Ovary (tissue), 7 donors: ENCODE measurements at regions not wholly inside any gene's neighbourhood (a gene's known extent, or its start where the extent isn't known, plus 50 kb on each side); places are given as distances from the start of the nearest gene placed in this dataset.
"Not testable (repeated sequence)": the region's sequence is repeated elsewhere in the genome, so short reads cannot be mapped to it uniquely, and the experiment has no call there.

Source experiments
- DNase-seq, 5 donors: peaks; one replicate each; pipeline ENCODE4 v3.0.0-alpha.2; 2019 to 2020
- H3K27ac ChIP-seq, 2 donors: fragments of 200-600 bp; one replicate each; pipeline versions ENCODE4 v1.5.1 to v1.8.0; 2019 to 2022
- H3K27me3 ChIP-seq: fragments of 200-600 bp; one replicate; pipeline ENCODE4 v1.8.0; 2022
- H3K36me3 ChIP-seq: fragments of 200-600 bp; sonication (generic); one replicate; pipeline ENCODE4 v1.5.1; 2019
- H3K4me1 ChIP-seq: one replicate; pipeline ENCODE4 v1.8.1; 2013; ENCODE audit warnings: mild to moderate bottlenecking, moderate library complexity; ENCODE audit not compliant: insufficient read depth
- H3K4me3 ChIP-seq: fragments of 200-600 bp; sonication (generic); one replicate; pipeline ENCODE4 v1.5.1; 2017
- H3K9me3 ChIP-seq, 2 donors: fragments of 200-600 bp in 1 of 2; sonication (generic) in 1 of 2; one replicate each; pipeline versions ENCODE4 v1.5.1 to v1.8.1; 2013 to 2019; ENCODE audit warnings: mild to moderate bottlenecking in 1 of 2, moderate library complexity in 1 of 2
- CTCF ChIP-seq, 3 donors: fragments of 450-650 bp in 2 of 3; fragments of 200-600 bp in 1 of 3; IDR thresholded peaks; one replicate each; pipeline versions ENCODE4 v1.5.1 to v1.8.0; 2016 to 2022; ENCODE audit warnings: antibody characterized with exemption in 3 of 3, mild to moderate bottlenecking in 1 of 3
- EP300 ChIP-seq: sonication (generic); formaldehyde crosslinking; IDR thresholded peaks from one replicate; pipeline ENCODE4 v1.6.1; 2017; ENCODE audit warnings: antibody characterized with exemption
- POLR2A ChIP-seq: fragments of 450-650 bp; IDR thresholded peaks from one replicate; pipeline ENCODE4 v1.6.1; 2017; ENCODE audit warnings: antibody characterized with exemption, mild to moderate bottlenecking, moderate library complexity
- WGBS, 3 donors: extraction: QIAGEN DNeasy Blood & Tissue Kit in 1 of 3; methylation state at CpG; one replicate each; pipeline versions ENCODE4 v1.1.5 to v1.1.7; 2013 to 2017; 5-methylcytosine and 5-hydroxymethylcytosine counted together
- intact Hi-C, 4 donors: fragments of 100-400 bp; cut with DNase I; formaldehyde crosslinking; loops; one replicate each; pipeline versions ENCODE4 v1.11.0 to v1.15.1; 2022 to 2023
- donor health status: DM: no; HTN: no; CAD: no; lungs with moderate emphysema.
- donor health status: DM: no; HTN: no; CAD: no.
- donor health status: Bipolar disorder and iron deficiency.
- donor health status: DM: no; HTN: no; CAD: no.
- donor health status: DM: yes; HTN: yes; CAD: no.

GRCh38 chr6:12635813-12636212, 80.8 kb upstream of the PHACTR1 start:
- intact Hi-C loops, result no loop called here

GRCh38 chr6:12636336-12636735, 80.2 kb upstream of the PHACTR1 start:
- intact Hi-C loops, result no loop called here
- no peak for TF ChIP-seq EP300
- TF ChIP-seq CTCF (IDR thresholded peaks at IDR 0.05), result no peak
- TF ChIP-seq POLR2A, result no peak
- H3K27me3 ChIP-seq, result no peaks in the 10 kb centered on the region
- H3K36me3 ChIP-seq, result no peaks in the 10 kb centered on the region
- no peaks in the 10 kb centered on the region for H3K9me3 ChIP-seq
- DNase-seq, result no peak
- H3K4me3 ChIP-seq, result no peak overlapping the region
- WGBS, 3 donors, result 77 to 78% (median 78%) methylated on average over 3 of the region's 3 CpGs
- H3K27ac ChIP-seq, result no peak overlapping the region
- no peaks in the 10 kb centered on the region for H3K4me1 ChIP-seq

More at GRCh38 chr6:12635813-12636212, 80.8 kb upstream of the PHACTR1 start:
- WGBS, 3 donors, result 17 to 29% (median 28%) methylated on average over 3 of the region's 3 CpGs
- Histone ChIP-seq H3K27me3 (no peaks in the 10 kb centered on the region), H3K36me3 (no peaks in the 10 kb centered on the region), H3K4me1 (no peaks in the 10 kb centered on the region), H3K27ac (no peak overlapping the region), H3K4me3 (no peak overlapping the region), H3K9me3 (no peaks in the 10 kb centered on the region)
- TF ChIP-seq CTCF (IDR thresholded peaks at IDR 0.05), result no peak
- TF ChIP-seq POLR2A, result no peak
- no peak for TF ChIP-seq EP300
- no peak for DNase-seq

- no peak overlapping the region for H3K4me3 ChIP-seq
- no peak overlapping the region for H3K27ac ChIP-seq
- WGBS, 3 donors, result 24 to 29% (median 28%) methylated on average over 7 of the region's 7 CpGs
- no peaks in the 10 kb centered on the region for H3K4me1 ChIP-seq
- H3K36me3 ChIP-seq, result no peaks in the 10 kb centered on the region
- TF ChIP-seq EP300 (no peak), POLR2A (no peak), CTCF (IDR thresholded peaks at IDR 0.05) (no peak)
- H3K27me3 ChIP-seq, result no peaks in the 10 kb centered on the region
- intact Hi-C loops, result no loop called here
- H3K9me3 ChIP-seq, result no peaks in the 10 kb centered on the region
- no peak for DNase-seq
Measured at GRCh38 chr6:12637960-12638641, 78.5 kb upstream of the PHACTR1 start.

DNA sequence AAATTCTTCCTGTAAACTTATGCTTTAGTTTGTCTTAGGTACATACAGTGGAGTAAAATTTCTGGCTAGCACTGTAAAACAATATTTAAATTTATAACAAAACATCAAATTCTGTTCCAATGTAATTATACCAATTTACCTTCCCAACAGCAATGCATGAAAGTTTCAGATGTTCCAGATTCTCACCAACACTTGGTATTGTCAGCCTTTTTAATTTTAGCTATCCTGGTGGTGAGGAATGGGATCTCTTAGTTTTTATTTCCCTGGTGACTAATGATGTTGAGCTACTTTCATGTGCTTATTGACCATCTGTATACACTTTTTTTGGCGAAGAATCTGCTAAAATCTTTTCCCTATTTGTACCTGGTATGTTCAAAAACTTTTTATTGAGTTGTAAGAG, 76.1 kb upstream of the PHACTR1 start:
- WGBS, 3 donors, result 46 to 98% (median 90%) methylated on average over 1 of the region's 1 CpG
- Histone ChIP-seq H3K36me3 (no peaks in the 10 kb centered on the region), H3K27ac (no peak overlapping the region), H3K4me1 (no peaks in the 10 kb centered on the region), H3K9me3 (no peaks in the 10 kb centered on the region), H3K27me3 (no peaks in the 10 kb centered on the region), H3K4me3 (no peak overlapping the region)
- no peak for TF ChIP-seq CTCF (IDR thresholded peaks at IDR 0.05)
- TF ChIP-seq POLR2A, result no peak
- intact Hi-C loops, result no loop called here
- DNase-seq, result no peak

- 90 to 95% (median 94%) methylated on average over 2 of the region's 2 CpGs for WGBS, 3 donors
- intact Hi-C loops, DNase-seq, H3K36me3 ChIP-seq, H3K4me3 ChIP-seq, H3K27me3 ChIP-seq, H3K27ac ChIP-seq, H3K9me3 ChIP-seq, H3K4me1 ChIP-seq: not testable (repeated sequence)
Measured at GRCh38 chr6:12641785-12642184, 74.8 kb upstream of the PHACTR1 start.
